ENCODE measurements at regions not wholly inside any gene's neighbourhood (a gene's known extent, or its start where the extent isn't known, plus 50 kb on each side); places are given as distances from the start of the nearest gene placed in this dataset.

GRCh38 chr6:11633741-11634509 lies 96.4 kb downstream of the TMEM170B start:
- intact Hi-C loops (cut with micrococcal nuclease): no loop called here
- Mint-ChIP-seq H3K27ac (no peak overlapping the region), H3K4me3 (ENCODE audit: low read depth) (no peak overlapping the region), H3K9me3 (no peaks in the 10 kb centered on the region), H3K27me3 (ENCODE audit: low read depth) (no peaks in the 10 kb centered on the region), H3K36me3 (ENCODE audit: low read depth) (no peaks in the 10 kb centered on the region), H3K4me1 (ENCODE audit: low read depth) (no peaks in the 10 kb centered on the region)
- DNase-seq (ENCODE audit: low spot score): no peak

DNA sequence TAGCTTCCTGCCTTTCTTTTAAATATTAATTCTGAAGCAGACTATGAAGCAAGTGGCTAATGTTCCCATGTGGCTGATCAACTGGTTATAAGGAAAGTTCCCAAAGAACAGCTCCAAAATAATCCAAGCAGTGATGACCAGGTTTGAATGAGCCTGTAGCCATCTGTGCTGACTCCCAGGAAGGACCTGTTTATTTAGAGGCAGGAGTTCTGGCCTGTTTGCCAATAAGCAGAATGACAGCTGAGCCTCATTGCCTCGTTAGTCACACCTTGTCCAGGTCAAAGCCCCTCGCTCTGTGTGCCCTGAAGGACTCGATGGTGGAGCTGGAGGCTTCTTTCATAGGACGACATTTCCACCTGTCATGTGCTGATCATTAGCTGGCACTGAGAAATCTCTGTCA lies 97.4 kb downstream of the TMEM170B start:
- intact Hi-C loops (cut with micrococcal nuclease): no loop called here
- H3K9me3 Mint-ChIP-seq: no peaks in the 10 kb centered on the region
- no peaks in the 10 kb centered on the region for H3K27me3 Mint-ChIP-seq (ENCODE audit: low read depth)
- no peak for DNase-seq (ENCODE audit: low spot score)
- no peak overlapping the region for H3K4me3 Mint-ChIP-seq (ENCODE audit: low read depth)
- no peaks in the 10 kb centered on the region for H3K36me3 Mint-ChIP-seq (ENCODE audit: low read depth)
- no peaks in the 10 kb centered on the region for H3K4me1 Mint-ChIP-seq (ENCODE audit: low read depth)
- no peak overlapping the region for H3K27ac Mint-ChIP-seq

DNA sequence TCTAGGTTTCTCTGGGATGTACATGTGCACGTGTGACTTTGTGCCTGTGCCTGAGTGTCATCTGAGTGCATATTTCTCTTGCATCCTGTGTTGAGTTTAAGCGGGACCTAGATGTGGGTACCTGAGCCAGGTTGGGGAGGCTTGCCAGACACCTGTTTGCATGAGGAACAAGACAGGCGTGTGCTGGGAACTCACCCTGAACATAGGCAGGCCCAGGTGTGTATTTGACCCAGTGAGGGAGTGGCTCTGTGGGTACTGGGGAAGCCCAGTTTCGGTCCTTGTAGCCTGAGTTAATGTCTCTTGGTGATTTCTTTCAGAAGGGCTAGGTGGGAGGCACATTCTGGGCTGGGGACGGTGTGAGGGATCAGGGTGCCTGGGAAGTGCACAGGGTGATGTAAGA lies 98.6 kb downstream of the TMEM170B start:
- no peak for DNase-seq (ENCODE audit: low spot score)
- H3K27me3 Mint-ChIP-seq (ENCODE audit: low read depth): peaks cover 2% of the 10 kb centered on the region
- no peaks in the 10 kb centered on the region for H3K36me3 Mint-ChIP-seq (ENCODE audit: low read depth)
- no peak overlapping the region for H3K27ac Mint-ChIP-seq
- H3K9me3 Mint-ChIP-seq: no peaks in the 10 kb centered on the region
- H3K4me3 Mint-ChIP-seq (ENCODE audit: low read depth): no peak overlapping the region
- intact Hi-C loops (cut with micrococcal nuclease): no loop called here
- H3K4me1 Mint-ChIP-seq (ENCODE audit: low read depth): no peaks in the 10 kb centered on the region

DNA sequence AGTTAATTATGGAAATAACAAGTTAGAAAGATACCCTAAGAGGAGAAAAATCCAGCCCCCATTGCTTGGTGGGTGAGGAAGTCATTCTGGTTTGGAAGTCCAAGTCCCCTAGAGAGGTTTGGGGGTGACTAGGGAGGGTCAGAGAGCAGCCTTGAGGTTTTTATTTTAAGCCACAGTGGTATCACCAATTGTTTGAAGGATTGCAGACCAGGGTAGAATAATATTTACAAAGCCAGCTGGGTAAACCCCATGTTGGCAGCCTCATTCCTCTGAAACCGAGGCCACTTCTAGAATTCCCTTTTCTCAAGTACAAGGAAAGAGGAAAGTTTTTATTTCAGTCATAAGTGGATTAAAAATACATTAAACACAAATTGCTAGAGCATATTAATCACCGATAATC lies 99.7 kb downstream of the TMEM170B start:
- intact Hi-C loops (cut with micrococcal nuclease): no loop called here
- no peak for DNase-seq (ENCODE audit: low spot score)
- no peaks in the 10 kb centered on the region for H3K4me1 Mint-ChIP-seq (ENCODE audit: low read depth)
- H3K27ac Mint-ChIP-seq: no peak overlapping the region
- H3K27me3 Mint-ChIP-seq (ENCODE audit: low read depth): peaks cover 2% of the 10 kb centered on the region
- H3K36me3 Mint-ChIP-seq (ENCODE audit: low read depth): no peaks in the 10 kb centered on the region
- H3K4me3 Mint-ChIP-seq (ENCODE audit: low read depth): no peak overlapping the region
- H3K9me3 Mint-ChIP-seq: no peaks in the 10 kb centered on the region

DNA sequence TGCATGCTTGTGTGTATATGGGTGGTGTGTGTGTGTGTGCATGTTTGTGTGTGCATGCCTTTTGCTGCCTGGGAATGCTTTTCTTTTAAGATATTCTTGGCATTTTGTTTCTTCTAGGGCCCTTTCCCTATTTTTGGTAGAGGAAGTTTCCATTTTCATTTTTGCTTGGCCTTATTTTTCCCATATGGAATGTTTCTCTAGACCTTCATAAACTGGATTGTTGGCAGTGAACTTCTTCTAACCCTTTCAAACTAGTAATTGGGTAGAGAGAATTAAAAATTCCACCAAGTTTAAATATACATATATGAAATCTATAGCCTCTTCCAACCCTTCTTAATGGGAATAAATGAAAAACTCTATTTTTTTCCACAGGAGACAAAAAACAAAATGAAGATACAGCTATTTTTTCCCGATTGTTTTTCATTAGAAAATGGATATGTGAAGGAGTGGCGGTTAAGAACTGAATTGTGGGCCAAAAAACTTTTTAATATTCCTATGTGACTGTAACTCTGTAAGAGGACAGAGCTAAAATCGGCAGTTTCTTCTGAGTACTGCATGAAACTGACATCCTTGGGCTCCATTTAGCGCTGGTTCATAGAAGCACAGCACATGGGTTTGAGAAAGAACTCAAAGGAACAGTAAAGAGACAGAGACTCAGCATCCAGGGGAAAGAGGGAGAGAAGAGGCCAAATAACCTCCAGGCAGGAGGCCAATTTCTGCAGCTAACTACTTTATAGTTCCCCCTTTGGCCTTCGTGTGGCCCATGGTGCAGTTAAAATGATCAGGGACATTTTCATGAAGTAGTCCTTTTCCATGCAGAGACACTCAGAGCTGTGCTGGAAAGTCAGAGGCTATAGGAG lies 102.1 kb downstream of the TMEM170B start:
- no peaks in the 10 kb centered on the region for H3K9me3 Mint-ChIP-seq
- DNase-seq (ENCODE audit: low spot score): no peak
- H3K27me3 Mint-ChIP-seq (ENCODE audit: low read depth): peaks cover 2% of the 10 kb centered on the region
- intact Hi-C loops (cut with micrococcal nuclease): no loop called here
- H3K36me3 Mint-ChIP-seq (ENCODE audit: low read depth): no peaks in the 10 kb centered on the region
- no peak overlapping the region for H3K27ac Mint-ChIP-seq
- H3K4me3 Mint-ChIP-seq (ENCODE audit: low read depth): no peak overlapping the region
- H3K4me1 Mint-ChIP-seq (ENCODE audit: low read depth): no peaks in the 10 kb centered on the region

GRCh38 chr6:11640486-11640885 lies 102.9 kb downstream of the TMEM170B start:
- DNase-seq (ENCODE audit: low spot score): no peak
- Mint-ChIP-seq H3K4me3 (ENCODE audit: low read depth) (no peak overlapping the region), H3K27ac (no peak overlapping the region), H3K4me1 (ENCODE audit: low read depth) (no peaks in the 10 kb centered on the region), H3K27me3 (ENCODE audit: low read depth) (peaks cover 3% of the 10 kb centered on the region), H3K9me3 (no peaks in the 10 kb centered on the region), H3K36me3 (ENCODE audit: low read depth) (no peaks in the 10 kb centered on the region)
- intact Hi-C loops (cut with micrococcal nuclease): no loop called here

DNA sequence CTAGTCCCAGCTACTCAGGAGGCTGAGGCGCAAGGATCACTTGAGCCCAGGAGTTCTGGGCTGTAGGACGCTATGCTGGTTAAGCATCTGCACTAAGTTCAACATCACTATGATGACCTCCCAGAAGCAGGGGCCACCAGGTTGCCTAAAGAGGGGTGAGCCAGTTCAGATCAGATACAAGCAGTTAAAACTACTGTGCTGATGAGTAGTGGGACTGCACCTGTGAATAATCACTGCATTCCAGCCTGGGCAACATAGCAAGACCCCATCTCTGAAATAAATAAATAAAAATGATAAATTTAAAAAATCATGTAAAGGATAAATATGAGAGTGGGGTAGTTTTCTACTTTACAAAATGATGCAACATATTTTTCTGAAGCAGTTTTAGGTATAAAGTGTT lies 106.5 kb downstream of the TMEM170B start:
- Mint-ChIP-seq H3K4me1 (ENCODE audit: low read depth) (no peaks in the 10 kb centered on the region), H3K27me3 (ENCODE audit: low read depth) (peaks cover 8% of the 10 kb centered on the region), H3K27ac (no peak overlapping the region), H3K4me3 (ENCODE audit: low read depth) (no peak overlapping the region), H3K9me3 (no peaks in the 10 kb centered on the region), H3K36me3 (ENCODE audit: low read depth) (no peaks in the 10 kb centered on the region)
- no peak for DNase-seq (ENCODE audit: low spot score)
- intact Hi-C loops (cut with micrococcal nuclease): no loop called here

GRCh38 chr6:11644601-11645000 lies 107.1 kb downstream of the TMEM170B start:
- H3K4me3 Mint-ChIP-seq (ENCODE audit: low read depth): no peak overlapping the region
- intact Hi-C loops (cut with micrococcal nuclease): no loop called here
- DNase-seq (ENCODE audit: low spot score): no peak
- H3K4me1 Mint-ChIP-seq (ENCODE audit: low read depth): no peaks in the 10 kb centered on the region
- H3K27me3 Mint-ChIP-seq (ENCODE audit: low read depth): peaks cover 8% of the 10 kb centered on the region
- H3K27ac Mint-ChIP-seq: no peak overlapping the region
- H3K9me3 Mint-ChIP-seq: no peaks in the 10 kb centered on the region
- no peaks in the 10 kb centered on the region for H3K36me3 Mint-ChIP-seq (ENCODE audit: low read depth)

GRCh38 chr6:11645016-11645415 lies 107.5 kb downstream of the TMEM170B start:
- H3K36me3 Mint-ChIP-seq (ENCODE audit: low read depth): no peaks in the 10 kb centered on the region
- intact Hi-C loops (cut with micrococcal nuclease): no loop called here
- H3K27me3 Mint-ChIP-seq (ENCODE audit: low read depth): peaks cover 8% of the 10 kb centered on the region
- H3K27ac Mint-ChIP-seq: no peak overlapping the region
- no peak for DNase-seq (ENCODE audit: low spot score)
- H3K4me1 Mint-ChIP-seq (ENCODE audit: low read depth): no peaks in the 10 kb centered on the region
- no peak overlapping the region for H3K4me3 Mint-ChIP-seq (ENCODE audit: low read depth)
- H3K9me3 Mint-ChIP-seq: no peaks in the 10 kb centered on the region

DNA sequence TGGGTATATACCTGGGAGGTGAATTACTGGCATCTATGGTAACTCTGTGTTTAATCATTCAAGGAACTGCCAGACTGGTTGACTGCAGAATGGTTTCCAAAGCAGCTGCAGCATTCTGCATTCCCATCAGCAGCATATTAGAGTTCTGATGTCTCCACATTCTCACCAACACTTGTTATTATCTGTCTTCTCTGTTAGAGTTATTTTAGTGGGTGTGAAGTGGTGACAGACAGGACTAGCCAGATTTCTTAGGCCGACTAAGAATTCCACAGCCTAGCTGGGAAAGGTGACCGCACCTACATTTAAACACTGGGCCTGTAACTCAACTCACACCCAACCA lies 110.9 kb downstream of the TMEM170B start:
- Mint-ChIP-seq H3K4me3 (ENCODE audit: low read depth) (no peak overlapping the region), H3K27ac (no peak overlapping the region), H3K9me3 (no peaks in the 10 kb centered on the region), H3K27me3 (ENCODE audit: low read depth) (peaks cover 6% of the 10 kb centered on the region), H3K36me3 (ENCODE audit: low read depth) (no peaks in the 10 kb centered on the region), H3K4me1 (ENCODE audit: low read depth) (peaks cover 6% of the 10 kb centered on the region)
- DNase-seq (ENCODE audit: low spot score): no peak
- intact Hi-C loops (cut with micrococcal nuclease): no loop called here

GRCh38 chr6:11648889-11649288 lies 111.3 kb downstream of the TMEM170B start:
- Mint-ChIP-seq H3K36me3 (ENCODE audit: low read depth) (no peaks in the 10 kb centered on the region), H3K9me3 (no peaks in the 10 kb centered on the region), H3K4me3 (ENCODE audit: low read depth) (no peak overlapping the region), H3K4me1 (ENCODE audit: low read depth) (peaks cover 7% of the 10 kb centered on the region), H3K27ac (no peak overlapping the region), H3K27me3 (ENCODE audit: low read depth) (peaks cover 6% of the 10 kb centered on the region)
- DNase-seq (ENCODE audit: low spot score): no peak
- intact Hi-C loops (cut with micrococcal nuclease): no loop called here

- H3K27ac Mint-ChIP-seq: no peak overlapping the region
- intact Hi-C loops (cut with micrococcal nuclease): loop anchor here (10.0 kb wide), 1 partner anchor 355 kb away; no protein-coding TSS in a partner anchor
- H3K4me3 Mint-ChIP-seq (ENCODE audit: low read depth): no peak overlapping the region
- no peaks in the 10 kb centered on the region for H3K36me3 Mint-ChIP-seq (ENCODE audit: low read depth)
- peaks cover 11% of the 10 kb centered on the region for H3K27me3 Mint-ChIP-seq (ENCODE audit: low read depth)
- peaks cover 11% of the 10 kb centered on the region for H3K4me1 Mint-ChIP-seq (ENCODE audit: low read depth)
- DNase-seq (ENCODE audit: low spot score): no peak
- H3K9me3 Mint-ChIP-seq: no peaks in the 10 kb centered on the region
Observed at GRCh38 chr6:11650025-11650696, 112.6 kb downstream of the TMEM170B start.

- Mint-ChIP-seq H3K27ac (no peak overlapping the region), H3K4me1 (ENCODE audit: low read depth) (peaks cover 11% of the 10 kb centered on the region), H3K9me3 (no peaks in the 10 kb centered on the region), H3K36me3 (ENCODE audit: low read depth) (no peaks in the 10 kb centered on the region), H3K4me3 (ENCODE audit: low read depth) (no peak overlapping the region), H3K27me3 (ENCODE audit: low read depth) (peaks cover 8% of the 10 kb centered on the region)
- intact Hi-C loops (cut with micrococcal nuclease): loop anchor here (10.0 kb wide), 1 partner anchor 354 kb away; no protein-coding TSS in a partner anchor
- no peak for DNase-seq (ENCODE audit: low spot score)
Observed at GRCh38 chr6:11650711-11651110, 113.2 kb downstream of the TMEM170B start.
